NCI-H1092 treated with DMSO at 0.1 percent for 48 hours (cell line): ENCODE measurements at regions not wholly inside any gene's neighbourhood (a gene's known extent, or its start where the extent isn't known, plus 50 kb on each side); places are given as distances from the start of the nearest gene placed in this dataset.

Experiments
- DNase-seq: peaks from one replicate; lab custom pipeline; 2025; lab: John Stamatoyannopoulos, UW

DNA sequence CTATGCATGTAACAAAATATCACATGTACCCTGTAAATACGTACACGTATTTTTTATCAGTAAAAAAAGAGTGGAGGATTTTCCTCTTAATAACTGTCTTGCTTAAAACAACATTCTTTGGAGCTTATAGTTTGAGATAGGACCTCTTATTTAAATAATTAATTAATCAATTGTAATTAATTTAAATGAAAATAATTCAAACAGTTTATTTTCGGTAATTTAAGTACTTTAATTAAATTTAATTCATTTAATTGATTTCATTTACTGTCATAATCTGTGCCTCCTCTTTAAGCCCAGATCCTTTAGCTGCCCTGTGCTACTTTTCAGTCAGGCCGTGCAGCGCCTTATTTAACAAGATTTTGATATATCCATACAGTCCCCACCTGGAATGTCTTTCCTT, 427.0 kb downstream of the HLX start:
- no peak for DNase-seq

DNA sequence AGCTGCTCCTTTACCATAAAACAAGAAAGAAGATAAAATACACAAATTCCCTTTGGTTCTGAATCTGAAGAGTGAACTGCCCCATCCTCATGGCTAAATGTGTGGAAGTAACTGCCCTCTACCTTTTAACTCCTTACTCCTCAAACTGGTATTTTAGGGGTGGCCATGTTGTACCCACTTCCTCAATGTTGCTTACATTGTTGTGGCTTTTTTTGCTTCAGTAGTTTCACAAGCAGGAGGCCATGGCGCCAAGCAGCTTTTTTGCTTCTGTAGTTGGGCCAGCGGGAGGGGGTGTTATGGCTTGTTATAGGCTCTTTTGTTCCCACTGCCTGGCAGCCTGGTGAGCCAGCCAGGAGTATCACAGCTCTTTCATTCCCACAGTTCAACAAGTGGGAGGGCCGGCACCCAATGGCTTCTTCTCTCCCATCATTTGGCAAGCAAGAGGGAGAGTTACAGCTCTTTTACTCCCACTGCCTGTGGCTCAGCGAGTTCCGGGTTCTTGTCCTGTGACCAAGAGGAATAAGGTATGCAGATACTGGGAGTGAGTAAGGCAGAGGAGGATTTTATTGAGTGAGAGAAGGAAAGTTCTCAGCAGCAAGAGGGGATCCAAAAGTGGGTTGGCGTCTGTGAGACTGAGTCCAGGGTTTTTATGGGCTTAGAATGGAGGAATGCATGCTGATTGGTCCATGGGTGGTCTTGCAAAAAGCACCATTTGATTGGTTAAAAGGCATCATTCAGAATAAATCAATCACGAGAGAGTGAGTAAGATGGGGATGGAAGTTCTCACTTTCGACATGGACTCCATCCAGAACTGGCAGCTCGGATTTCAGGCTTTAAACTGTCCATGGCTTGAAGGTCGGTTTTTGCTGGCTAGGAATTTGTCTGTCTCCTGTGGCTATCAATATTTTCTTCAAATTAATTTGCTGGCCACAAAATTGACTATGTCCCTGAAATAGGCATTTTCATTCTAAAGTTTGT, 429.6 kb downstream of the HLX start:
- no peak for DNase-seq

DNA sequence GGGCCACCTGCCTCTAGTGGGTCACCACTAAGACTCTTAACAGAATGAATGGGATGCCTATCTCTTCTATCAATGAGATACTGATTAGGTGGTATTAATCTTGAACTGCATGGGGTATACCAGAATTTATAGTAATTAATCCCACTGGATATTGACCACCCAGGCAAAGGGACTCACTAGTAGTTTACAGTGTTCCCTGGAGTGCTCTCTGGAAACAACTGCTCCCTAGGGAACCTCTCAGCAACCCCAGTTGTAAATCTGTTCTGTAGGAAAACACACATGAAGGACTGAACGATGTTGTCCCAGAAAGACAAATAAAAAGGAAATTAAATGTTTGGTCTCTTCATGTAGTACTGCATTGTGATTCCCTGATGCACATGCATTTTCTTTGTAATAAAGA, 430.5 kb downstream of the HLX start:
- DNase-seq = peak; percentile 98

DNA sequence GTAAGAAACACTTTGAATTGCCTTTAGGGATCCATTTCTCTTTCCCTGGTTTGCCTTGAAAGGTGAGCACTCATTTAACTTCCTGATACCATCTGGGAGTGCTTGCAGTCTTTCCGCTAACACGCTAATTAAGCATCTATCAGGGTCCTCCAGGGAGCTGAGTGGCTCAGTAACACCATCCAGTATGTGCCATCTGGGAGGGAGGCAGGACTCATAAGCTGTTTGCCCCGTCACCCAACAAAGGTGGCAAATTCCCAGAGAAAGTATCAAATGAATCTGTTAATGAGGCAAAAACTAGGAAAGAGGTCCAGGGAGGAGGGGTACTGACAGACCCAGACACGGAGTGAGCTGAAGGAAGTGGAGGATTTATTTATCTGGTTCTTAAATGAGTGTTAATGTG, 430.9 kb downstream of the HLX start:
- peak; percentile 98 for DNase-seq

DNA sequence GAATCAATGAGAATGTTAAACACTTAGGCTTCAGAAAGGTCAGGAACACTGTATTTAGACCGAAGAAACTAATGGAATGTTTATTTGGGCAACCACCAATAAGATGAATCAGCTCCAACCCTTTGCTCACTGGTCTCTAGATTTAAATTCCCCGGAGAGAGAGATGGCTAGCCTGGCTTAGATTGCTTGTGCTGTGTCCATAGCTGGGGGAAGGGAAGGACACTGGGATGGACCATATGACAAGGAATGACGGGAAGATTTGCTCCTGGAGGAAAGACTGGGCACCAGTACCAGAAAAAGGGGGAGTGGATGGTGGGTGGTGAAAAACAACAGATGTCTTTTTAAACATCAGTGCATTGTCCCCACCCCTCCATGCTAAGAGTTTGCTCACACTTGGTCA, 426.6 kb downstream of the DUSP10 start:
- DNase-seq = no peak

DNA sequence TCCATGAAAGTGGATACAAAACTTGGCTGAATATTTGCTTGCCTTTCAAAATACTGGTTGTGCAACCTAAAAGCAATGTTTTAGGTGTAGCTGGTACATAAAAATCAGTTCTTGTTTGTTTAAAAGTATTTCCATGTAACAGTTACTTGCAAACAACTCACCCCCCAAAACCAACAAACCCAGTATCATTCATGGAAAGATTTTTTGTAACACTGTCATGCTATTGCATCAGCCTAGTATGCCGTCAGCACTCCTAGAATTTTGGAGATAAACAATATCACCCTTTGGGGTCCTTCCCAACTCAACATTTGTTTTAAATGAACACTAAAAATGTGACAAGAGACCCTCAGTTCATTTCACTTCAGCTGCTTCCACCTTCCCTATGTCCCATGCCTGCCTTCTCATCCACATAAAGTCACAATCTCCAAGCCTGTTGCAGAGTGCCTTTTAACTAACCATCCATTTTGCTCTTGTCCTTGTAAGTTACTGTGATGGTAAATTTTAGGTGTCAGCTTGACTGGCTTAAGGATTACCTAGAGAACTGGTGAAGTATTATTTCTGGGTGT, 425.3 kb downstream of the DUSP10 start:
- DNase-seq = no peak

DNA sequence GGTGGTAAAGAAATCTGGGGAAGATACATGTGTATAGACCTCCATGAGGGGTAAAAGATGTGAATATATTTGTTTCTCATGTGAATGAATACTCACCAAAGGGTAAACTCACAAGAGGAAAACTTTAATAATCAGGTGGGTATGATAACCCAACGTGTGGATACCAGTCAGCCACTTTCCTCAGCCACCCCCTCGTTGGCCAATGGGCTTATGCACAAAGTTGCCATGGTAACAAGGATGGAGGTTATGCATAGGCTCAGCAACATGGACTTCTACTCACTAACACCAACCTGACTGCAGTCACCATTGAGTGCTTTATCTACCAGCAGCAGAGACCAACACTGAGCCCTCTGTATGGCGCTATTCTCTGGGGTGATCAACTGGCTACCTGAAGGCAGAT, 424.4 kb downstream of the DUSP10 start:
- no peak for DNase-seq

DNA sequence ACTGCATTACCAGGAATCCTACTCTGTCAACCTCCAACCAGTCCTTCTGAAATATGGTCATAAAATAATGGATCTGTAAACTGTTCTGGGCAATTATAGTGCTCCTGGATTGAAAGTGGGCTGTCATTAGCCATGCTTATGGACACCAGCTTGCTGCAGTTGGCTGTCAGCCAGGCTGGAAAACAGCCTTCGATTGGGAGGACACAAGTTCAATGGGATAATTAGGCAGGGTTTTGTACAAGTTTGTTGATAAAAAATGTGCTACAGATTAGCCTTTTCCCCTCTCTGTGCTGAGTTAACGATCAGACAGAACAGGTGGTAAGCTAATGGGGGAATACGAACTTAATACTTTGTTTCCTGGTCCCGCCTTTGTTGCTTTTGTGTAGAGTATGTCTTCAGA, 413.9 kb downstream of the DUSP10 start:
- DNase-seq = peak; percentile 99

DNA sequence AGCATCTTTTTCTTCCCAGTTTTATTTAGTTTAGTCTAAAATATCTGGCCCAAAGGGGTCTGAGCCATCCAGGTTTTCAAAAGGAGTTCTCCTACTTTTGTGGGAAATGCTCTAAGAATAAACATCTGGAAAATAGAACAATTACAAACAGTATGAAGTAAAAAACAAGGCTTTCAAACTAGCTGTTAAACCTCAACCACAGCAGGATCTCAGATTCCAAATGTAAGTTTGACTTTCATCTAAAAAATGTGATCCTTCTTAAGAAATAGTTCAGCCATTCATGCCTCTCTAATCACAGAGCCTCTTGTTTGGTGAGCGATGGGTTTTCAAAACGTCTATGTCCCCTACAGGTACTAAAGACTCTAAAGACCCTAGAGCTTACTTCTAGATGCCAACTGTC, 413.5 kb downstream of the DUSP10 start:
- peak; percentile 61 for DNase-seq

DNA sequence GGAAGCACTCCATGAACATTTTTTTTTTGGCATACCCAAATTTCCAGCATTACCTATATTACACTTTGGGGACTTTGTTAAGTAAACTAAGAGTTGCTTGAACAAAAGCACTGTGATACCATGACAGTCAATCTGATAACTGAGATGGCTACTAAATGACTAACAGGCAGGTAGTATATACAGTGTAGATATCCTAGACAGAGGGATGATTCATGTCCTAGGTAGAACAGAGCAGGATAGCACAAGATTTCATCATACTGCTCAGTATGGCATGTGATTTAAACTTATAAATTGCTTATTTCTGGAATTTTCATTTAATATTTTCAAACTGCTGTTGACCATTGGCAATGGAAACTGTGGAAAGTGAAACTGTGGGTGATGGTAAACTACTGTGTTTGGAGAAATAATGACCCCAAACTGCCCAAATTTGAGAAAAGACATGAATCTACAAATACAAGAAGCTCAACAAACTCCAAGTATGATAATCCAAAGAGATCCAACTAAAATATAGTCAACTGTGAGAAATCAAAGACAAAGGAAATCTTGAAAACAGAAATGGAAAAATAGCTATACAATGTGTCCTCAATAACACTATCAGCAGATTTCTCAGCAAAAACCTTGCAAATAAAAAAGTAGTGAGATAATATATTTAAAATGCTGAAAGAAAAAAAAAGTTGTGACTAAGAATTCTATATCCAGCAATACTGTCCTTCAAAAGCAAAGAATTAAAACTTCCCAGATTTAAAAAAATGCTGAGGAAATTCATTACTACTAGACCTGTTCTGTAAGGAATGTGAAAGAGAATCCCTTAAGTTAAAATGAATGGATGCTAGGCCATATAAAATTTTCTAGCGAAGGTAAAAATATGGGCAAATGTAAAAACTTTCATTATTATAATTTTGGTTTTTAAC, 410.4 kb downstream of the DUSP10 start:
- no peak for DNase-seq

DNA sequence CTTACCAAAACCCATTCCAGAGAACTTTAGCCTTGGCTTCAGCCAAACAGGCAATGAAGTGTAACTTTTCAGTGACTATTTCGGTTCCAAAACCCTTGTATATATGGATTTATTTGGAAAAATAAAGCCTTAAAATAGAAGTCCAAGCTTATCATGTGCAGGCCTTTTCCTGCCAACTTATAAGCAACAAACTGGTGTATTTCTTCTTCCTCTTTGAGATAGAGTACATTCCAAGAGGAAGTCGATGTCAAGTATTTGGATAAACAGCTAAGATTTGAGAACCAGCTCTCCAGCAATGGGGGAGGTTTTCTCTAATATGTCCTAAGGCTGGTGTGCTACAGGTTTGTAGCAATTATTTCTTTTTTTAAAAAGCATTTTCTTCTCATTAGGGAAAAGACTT, 407.8 kb downstream of the DUSP10 start:
- no peak for DNase-seq

DNA sequence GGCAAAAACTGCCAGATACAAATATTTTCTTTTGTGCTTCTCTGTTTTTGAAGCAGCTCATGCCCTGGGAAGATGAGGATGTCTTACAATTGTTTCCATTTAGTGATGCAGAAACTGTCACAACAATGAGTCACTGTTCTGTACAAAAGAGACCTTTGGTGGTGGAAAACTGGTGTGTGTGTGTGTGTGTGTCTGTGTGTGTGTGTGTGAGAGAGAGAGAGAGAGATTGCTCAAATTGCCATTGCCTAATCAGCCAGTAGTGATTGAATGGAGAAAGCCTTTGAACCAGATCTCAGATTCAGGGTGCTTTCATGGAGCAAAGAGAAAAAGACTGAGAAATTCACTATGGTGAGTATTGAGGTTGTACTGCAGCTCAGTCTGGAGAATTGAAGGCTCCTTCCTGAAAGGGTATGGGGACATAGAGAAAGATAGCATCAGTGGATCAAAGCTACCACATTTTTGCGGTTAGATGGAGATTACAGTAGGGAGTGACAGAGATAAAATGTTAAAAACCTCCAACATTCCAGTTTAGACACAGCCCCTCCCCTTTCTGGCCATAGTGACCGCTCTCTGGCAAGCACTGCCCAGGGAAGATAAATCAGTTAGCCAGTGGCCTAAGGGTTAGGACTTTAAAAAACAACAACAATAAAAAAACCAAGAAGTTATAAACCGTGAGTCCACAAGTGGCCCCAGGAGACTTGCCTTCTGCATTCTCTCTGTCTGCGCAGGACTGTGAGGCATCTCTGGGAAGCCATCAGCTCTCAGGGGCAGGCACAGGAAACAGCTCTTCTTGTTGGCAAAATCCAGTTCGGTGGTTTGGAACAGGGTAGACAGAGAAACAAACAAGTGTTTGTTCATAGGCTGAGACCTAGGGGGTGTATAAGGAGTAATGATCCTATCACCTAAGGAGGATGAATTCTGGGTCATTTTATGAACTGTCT, 406.5 kb downstream of the DUSP10 start:
- DNase-seq = no peak

DNA sequence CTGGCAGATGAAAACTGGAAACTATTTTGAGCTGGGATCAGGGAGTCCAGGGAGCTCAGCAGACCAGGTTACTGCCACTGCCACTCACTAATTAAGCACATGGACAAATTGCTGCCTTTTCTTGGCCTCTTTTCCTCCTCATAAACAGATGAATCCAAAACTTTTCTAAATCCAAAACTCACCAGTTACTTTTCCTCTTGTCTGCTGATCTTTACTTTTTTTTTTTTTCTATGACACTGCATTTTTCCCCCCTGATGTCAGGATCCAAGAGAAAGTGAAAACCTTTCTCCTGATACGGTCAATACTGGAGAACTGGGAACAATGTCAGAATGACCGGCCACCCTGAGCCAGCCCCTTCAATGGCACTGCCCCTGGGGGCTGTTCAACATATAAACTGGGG, 405.8 kb downstream of the DUSP10 start:
- DNase-seq = no peak

DNA sequence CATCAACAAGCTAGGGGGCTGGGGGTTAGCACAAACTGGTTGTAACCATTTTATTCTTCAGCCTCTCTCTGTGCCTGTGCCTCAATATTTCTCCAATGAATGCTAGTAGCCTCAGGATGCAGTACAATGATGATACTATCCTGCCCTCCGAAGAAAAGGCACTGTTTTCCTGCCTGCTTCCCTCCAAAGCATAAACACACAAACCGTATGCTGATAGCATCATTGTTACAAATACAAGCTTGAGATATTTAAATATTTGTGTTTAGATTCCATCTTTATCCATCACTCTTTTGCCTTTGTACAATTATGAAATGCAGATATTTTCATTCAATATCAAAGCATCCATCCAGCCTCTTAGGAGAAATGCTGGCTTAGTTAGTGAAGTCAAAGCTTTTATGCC, 404.8 kb downstream of the DUSP10 start:
- no peak for DNase-seq

DNA sequence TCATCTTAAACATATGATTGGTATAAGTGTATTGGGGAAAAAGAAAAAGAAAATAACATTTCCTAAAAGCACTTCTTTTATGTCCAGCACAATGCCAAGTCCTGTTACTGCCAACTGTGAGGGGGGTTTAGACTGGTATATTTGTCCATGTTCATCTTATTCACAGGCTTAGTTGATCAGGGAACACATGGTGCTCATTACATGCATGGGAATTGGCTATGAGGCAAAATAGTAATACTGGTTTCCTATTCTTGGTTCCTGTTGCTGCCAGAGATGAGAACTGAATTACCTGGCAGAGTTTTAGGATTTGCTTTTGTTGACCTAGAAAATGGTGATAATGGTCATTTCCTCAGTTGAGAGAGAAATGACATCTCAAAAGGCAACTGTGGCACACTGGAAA, 398.8 kb downstream of the DUSP10 start:
- DNase-seq = no peak

DNA sequence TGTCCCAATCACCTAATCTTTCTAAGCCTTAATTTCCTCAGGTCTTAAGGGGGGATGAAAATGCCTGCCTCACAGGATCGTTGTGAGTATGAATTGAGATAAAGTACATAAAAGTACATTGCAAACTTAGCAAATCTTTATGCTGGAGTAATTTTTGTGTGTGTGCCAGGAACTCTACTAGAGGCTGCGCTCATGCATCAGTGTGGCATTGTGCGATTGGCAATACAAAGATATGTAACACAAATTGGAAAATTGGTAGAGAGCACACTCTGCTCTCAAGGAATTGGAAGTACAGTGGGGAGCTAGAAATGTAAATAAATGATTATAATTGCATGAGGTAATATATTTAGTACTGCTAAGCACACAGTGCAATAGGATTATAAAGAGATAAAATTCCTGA, 398.3 kb downstream of the DUSP10 start:
- DNase-seq = no peak

DNA sequence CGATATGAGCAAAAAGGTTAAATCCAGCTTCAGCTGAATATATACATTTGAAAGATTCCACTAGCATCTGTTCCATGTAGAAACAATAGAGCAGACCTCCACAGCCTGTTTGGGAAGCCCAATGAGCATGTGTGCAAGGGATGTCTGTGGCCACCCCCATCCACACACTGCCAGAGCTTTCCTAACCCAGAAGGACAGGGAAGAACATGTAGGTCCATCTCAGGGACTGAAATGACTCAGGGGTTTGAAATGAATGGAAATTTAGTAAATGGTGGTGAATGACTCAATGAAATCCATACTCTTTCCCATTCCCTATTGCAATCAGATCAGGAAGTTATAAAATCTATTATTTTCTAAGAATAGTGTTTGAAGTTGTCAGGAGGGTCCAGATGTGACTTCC, 397.2 kb downstream of the DUSP10 start:
- no peak for DNase-seq

DNA sequence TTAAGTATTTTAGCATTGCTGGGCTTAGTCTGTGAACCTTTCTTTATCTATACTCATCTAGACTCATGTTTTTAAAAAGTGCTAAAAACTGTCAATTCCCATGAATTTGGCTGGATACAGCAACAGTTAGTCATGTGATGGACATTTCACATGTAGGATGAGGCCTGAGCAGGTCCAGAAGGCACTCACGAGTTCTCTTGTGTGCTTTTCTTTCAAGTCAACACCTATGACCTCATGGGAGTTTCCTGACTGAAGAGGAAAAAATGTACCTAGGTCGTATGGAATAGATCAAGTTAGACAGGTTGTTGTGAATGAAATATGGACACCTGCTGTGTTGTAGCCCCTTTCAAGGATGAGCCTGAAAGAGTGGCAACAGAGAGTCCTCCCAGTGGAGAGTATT, 394.2 kb downstream of the DUSP10 start:
- no peak for DNase-seq

DNA sequence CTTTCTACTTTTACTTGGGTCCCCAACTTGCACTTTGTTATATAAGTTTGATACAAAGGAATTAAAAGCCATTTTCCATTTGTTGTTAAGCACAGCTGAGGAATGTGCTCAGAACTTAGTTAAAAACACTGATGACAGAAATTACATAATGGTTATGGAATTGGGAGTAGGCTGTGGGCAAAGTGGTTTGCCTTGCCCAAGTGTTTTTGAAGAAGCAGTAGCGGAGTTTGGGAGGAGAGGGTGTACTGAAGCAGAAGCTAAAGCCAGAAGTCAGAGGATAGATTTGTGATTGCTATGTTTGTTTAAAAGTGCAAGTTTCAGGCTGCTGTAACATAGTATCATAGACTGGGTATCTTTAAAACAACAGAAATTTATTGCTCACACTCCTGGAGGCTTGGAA, 391.8 kb downstream of the DUSP10 start:
- DNase-seq = no peak

DNA sequence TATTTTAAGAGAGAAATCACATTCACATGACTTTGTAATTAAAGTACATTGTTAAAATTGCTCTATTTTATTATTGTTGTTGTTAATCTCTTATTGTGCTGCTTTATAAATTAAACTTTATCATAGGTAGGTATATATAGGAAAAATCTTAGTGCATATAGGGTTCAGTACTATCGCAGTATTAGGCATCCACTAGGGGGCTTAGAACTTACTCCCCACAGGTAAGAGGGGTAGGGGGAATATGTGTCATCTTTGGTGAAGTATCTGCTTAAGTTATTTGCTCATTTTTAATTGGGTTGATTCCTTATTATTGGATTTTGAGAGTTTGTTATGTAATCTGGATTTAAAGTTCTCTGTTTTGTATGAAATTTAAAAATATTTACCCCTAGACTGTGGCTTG, 385.2 kb downstream of the DUSP10 start:
- DNase-seq = no peak

DNA sequence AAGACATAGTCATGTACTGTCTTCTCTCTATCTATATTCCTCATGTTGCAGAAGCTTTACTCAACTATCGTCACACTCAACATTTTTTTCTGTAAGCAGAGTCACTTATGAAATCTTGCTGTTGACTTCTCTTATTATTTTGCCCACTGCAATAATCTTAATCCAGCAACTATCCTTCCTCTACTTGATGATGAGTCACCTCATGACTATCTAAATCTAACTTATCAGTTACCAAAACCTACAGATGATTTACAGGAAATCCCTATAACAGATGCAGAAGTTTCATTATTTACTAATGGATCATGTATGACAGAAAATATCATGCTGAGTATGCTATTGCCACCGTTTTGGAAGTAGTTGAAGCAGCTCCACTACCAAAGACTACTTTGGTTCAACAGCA, 378.9 kb downstream of the DUSP10 start:
- no peak for DNase-seq
